PFSK-1 (cell line): ENCODE measurements at regions not wholly inside any gene's neighbourhood (a gene's known extent, or its start where the extent isn't known, plus 50 kb on each side); places are given as distances from the start of the nearest gene placed in this dataset.

ENCODE experiments used
- FOXP2 ChIP-seq: optimal IDR thresholded peaks from 2 replicates; pipeline ENCODE3; 2011; ENCODE audit warnings: borderline replicate concordance, control low read depth, inconsistent platforms; ENCODE audit not compliant: insufficient read depth; ENCODE audit errors: extremely low read length, extremely low read depth
- POLR2AphosphoS5 ChIP-seq: IDR thresholded peaks from 2 replicates; pipeline ENCODE4 v1.6.1; 2012; ENCODE audit warnings: low read depth, mild to moderate bottlenecking, control low read depth, low read length, moderate library complexity
- SIN3A ChIP-seq: IDR thresholded peaks from 2 replicates; pipeline ENCODE4 v1.6.1; 2012; ENCODE audit warnings: mild to moderate bottlenecking, low read length, moderate library complexity, borderline replicate concordance; ENCODE audit not compliant: insufficient read depth
- TAF1 ChIP-seq: IDR thresholded peaks from 2 replicates; pipeline ENCODE4 v1.6.1; 2012; ENCODE audit warnings: low read length, control low read depth, borderline replicate concordance; ENCODE audit not compliant: insufficient read depth
- TF ChIP-seq, protein P1 (sequence below), 2 experiments: IDR thresholded peaks; 2 replicates each; pipeline versions ENCODE4 v1.6.1 to v1.8.0; 2011 to 2012; ENCODE audit warnings: low read depth in 2 of 2, low read length in 2 of 2, control low read depth in 1 of 2, inconsistent platforms in 1 of 2, mild to moderate bottlenecking in 1 of 2, moderate library complexity in 1 of 2; ENCODE audit not compliant: insufficient read depth in 1 of 2

DNA sequence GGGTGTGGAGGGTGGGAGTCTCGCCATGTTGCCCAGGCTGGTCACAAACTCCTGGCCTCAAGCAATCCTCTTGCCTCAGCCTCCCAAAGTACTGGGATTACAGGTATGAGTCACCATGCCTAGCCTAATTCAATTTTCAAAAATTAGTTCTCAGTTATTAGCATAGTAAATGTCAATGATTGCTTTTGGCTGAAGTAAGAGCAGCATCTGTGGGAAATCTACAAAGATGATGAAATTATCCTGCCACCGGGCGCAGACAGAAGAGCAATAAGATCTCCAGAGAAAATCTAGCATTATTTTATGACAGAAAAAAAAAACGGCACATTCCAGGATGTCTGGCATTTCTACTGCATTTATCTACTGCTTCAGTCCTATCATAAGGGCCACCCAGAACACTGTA lies 97.9 kb upstream of the DAAM1 start:
- TF ChIP-seq, protein P1, sequence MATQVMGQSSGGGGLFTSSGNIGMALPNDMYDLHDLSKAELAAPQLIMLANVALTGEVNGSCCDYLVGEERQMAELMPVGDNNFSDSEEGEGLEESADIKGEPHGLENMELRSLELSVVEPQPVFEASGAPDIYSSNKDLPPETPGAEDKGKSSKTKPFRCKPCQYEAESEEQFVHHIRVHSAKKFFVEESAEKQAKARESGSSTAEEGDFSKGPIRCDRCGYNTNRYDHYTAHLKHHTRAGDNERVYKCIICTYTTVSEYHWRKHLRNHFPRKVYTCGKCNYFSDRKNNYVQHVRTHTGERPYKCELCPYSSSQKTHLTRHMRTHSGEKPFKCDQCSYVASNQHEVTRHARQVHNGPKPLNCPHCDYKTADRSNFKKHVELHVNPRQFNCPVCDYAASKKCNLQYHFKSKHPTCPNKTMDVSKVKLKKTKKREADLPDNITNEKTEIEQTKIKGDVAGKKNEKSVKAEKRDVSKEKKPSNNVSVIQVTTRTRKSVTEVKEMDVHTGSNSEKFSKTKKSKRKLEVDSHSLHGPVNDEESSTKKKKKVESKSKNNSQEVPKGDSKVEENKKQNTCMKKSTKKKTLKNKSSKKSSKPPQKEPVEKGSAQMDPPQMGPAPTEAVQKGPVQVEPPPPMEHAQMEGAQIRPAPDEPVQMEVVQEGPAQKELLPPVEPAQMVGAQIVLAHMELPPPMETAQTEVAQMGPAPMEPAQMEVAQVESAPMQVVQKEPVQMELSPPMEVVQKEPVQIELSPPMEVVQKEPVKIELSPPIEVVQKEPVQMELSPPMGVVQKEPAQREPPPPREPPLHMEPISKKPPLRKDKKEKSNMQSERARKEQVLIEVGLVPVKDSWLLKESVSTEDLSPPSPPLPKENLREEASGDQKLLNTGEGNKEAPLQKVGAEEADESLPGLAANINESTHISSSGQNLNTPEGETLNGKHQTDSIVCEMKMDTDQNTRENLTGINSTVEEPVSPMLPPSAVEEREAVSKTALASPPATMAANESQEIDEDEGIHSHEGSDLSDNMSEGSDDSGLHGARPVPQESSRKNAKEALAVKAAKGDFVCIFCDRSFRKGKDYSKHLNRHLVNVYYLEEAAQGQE (IDR thresholded peaks at IDR 0.05; ENCODE audit: insufficient read depth in 1 of 2, low read depth in 2 of 2, low read length in 2 of 2) = no peak
- TF ChIP-seq POLR2AphosphoS5 (no peak), TAF1 (no peak), SIN3A (no peak), FOXP2 (no peak)
